A549 (cell line): ENCODE measurements at regions not wholly inside any gene's neighbourhood (a gene's known extent, or its start where the extent isn't known, plus 50 kb on each side); places are given as distances from the start of the nearest gene placed in this dataset.

Experiments used
- POLR2A ChIP-seq: IDR thresholded peaks from 2 replicates; pipeline ENCODE4 v1.6.1; 2012; ENCODE audit warnings: mild to moderate bottlenecking, low read length
- SMC3 ChIP-seq: fragments of >200 bp; sonication (Bioruptor Twin); formaldehyde crosslinking; IDR thresholded peaks from 3 replicates; pipeline ENCODE4 v1.6.1; 2018; ENCODE audit warnings: inconsistent platforms

DNA sequence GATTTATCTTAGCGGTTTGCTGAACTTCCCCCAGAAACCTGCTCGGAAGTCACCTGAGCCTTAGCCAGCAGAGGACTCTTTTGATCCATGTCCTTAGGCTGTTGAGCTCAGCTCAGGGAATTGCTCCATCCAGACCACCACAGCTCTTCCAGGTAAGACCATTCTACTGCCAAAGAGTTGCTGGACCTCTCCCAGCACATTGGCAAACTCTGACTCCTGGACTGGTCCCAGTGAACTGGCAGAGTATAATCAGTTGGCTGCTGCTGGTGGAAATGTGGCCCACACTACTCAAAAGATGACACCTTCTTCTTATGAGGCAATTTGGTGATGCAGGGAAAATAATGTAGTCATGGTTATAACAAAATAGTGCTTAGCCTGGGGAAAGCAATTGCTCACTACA, 308.8 kb upstream of the FIGN start:
- no peak for TF ChIP-seq SMC3
- TF ChIP-seq POLR2A: no peak
